Body of pancreas (tissue), 4 donors: ENCODE measurements at regions not wholly inside any gene's neighbourhood (a gene's known extent, or its start where the extent isn't known, plus 50 kb on each side); places are given as distances from the start of the nearest gene placed in this dataset.
"Not testable (repeated sequence)": the region's sequence is repeated elsewhere in the genome, so short reads cannot be mapped to it uniquely, and the experiment has no call there.

Experiments used
- ATAC-seq: fragments of 150-250 bp; one replicate; pipeline ENCODE4 v1.9.1; 2016
- DNase-seq, 4 donors: peaks; one replicate each; pipeline ENCODE4 v3.0.0-alpha.2; 2019
- H3K27ac ChIP-seq, 4 donors: fragments of 200-600 bp; sonication (generic); 1 replicate in 3 of 4; 2 replicates in 1 of 4; pipeline versions ENCODE4 v1.5.1 to v1.6.1; 2016 to 2019; ENCODE audit warnings: mild to moderate bottlenecking in 1 of 4, mixed read lengths in 1 of 4, moderate library complexity in 1 of 4
- H3K27me3 ChIP-seq, 2 donors: fragments of 200-600 bp; sonication (generic); one replicate each; pipeline ENCODE4 v1.6.0; 2016; ENCODE audit warnings: mild to moderate bottlenecking in 1 of 2
- H3K36me3 ChIP-seq, 2 donors: fragments of 200-600 bp; sonication (generic); replicated peaks in 1 of 2; 2 replicates each; pipeline ENCODE4 v1.5.1; 2016; ENCODE audit warnings: low read depth in 2 of 2; ENCODE audit not compliant: insufficient read depth in 1 of 2
- H3K4me1 ChIP-seq: fragments of 200-600 bp; sonication (generic); one replicate; pipeline ENCODE4 v1.6.0; 2016
- H3K4me3 ChIP-seq, 2 donors: fragments of 200-600 bp; sonication (generic); 1 replicate in 1 of 2; 2 replicates in 1 of 2; pipeline ENCODE4 v1.5.1; 2016 to 2019
- H3K9me3 ChIP-seq, 3 donors: fragments of 200-600 bp; sonication (generic); 1 replicate in 2 of 3; 2 replicates in 1 of 3; pipeline ENCODE4 v1.5.1; 2016
- POLR2A ChIP-seq, 3 donors: fragments of 450-650 bp; IDR thresholded peaks; one replicate each; pipeline ENCODE4 v1.6.1; 2016; ENCODE audit warnings: antibody characterized with exemption in 3 of 3, mild to moderate bottlenecking in 2 of 3
- WGBS, 2 donors: methylation state at CpG; one replicate each; pipeline ENCODE4 v1.1.5; 2017; 5-methylcytosine and 5-hydroxymethylcytosine counted together
- intact Hi-C: fragments of 100-400 bp; cut with DNase I; formaldehyde crosslinking; loops from one replicate; pipeline ENCODE4 v1.15.1; 2023
- TF ChIP-seq, protein P1 (sequence below), 7 experiments: fragments of 450-650 bp in 4 of 7; fragments of 200-600 bp in 3 of 7; sonication (generic) in 3 of 7; IDR thresholded peaks; one replicate each; pipeline ENCODE4 v1.5.1; 2016 to 2019; ENCODE audit warnings: antibody characterized with exemption in 7 of 7

DNA sequence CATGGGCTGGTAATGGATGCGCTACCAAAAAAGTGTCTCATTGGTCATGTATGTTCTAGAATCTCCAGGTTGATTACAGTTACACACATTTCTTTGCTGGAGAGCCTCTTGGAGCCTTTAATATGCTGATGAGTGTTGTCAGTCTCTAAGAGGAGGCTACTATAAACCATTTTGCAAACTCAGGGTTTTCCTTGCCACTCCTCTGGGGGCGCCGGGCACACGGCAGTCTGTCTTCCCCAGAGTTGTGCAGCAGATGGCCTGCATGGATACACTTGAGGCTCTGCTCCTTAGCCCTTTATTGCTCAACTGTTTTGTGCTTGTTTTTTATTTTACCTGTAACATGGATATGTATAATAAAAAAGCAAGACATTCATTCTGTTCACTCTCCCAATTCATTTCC is 196.5 kb downstream of the ACTR3B start:
- DNase-seq (no peak), ATAC-seq (no peak)
- Histone ChIP-seq H3K27ac (no peak overlapping the region), H3K4me1 (no peaks in the 10 kb centered on the region), H3K36me3 (no peaks in the 10 kb centered on the region), H3K27me3 (no peaks in the 10 kb centered on the region), H3K4me3 (no peak overlapping the region), H3K9me3 (no peaks in the 10 kb centered on the region)
- TF ChIP-seq POLR2A (IDR thresholded peaks at IDR 0.05) = no peak
- TF ChIP-seq, protein P1, sequence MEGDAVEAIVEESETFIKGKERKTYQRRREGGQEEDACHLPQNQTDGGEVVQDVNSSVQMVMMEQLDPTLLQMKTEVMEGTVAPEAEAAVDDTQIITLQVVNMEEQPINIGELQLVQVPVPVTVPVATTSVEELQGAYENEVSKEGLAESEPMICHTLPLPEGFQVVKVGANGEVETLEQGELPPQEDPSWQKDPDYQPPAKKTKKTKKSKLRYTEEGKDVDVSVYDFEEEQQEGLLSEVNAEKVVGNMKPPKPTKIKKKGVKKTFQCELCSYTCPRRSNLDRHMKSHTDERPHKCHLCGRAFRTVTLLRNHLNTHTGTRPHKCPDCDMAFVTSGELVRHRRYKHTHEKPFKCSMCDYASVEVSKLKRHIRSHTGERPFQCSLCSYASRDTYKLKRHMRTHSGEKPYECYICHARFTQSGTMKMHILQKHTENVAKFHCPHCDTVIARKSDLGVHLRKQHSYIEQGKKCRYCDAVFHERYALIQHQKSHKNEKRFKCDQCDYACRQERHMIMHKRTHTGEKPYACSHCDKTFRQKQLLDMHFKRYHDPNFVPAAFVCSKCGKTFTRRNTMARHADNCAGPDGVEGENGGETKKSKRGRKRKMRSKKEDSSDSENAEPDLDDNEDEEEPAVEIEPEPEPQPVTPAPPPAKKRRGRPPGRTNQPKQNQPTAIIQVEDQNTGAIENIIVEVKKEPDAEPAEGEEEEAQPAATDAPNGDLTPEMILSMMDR (IDR thresholded peaks at IDR 0.05) = no peak
- 75 to 88% methylated on average over 4 of the region's 4 CpGs for WGBS, 2 donors
- intact Hi-C loops = no loop called here

DNA sequence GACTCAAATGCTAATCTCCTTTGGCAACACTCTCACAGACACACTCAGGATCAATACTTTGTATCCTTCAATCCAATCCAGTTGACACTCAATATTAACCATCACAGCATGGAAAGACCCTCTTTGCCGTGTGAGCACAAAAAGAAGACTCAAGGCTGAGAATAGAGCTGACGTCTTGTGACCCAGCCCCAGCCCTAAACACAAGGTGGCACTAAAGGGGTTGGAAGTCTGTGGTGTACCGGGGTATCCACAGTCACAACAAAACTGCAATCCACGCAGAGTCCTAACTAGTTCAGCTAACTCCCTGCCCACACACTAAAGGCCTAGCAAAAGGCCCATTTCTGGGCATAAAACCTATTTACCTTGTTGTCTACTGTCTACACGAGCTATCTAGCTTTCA is 200.1 kb downstream of the ACTR3B start:
- WGBS, 2 donors = 76 to 83% methylated on average over 5 of the region's 5 CpGs
- no peaks in the 10 kb centered on the region for H3K9me3 ChIP-seq
- H3K4me3 ChIP-seq = no peak overlapping the region
- DNase-seq = no peak
- no peaks in the 10 kb centered on the region for H3K36me3 ChIP-seq
- TF ChIP-seq, protein P1 (IDR thresholded peaks at IDR 0.05) = no peak
- TF ChIP-seq POLR2A (IDR thresholded peaks at IDR 0.05) = no peak
- no peak for ATAC-seq
- intact Hi-C loops = no loop called here
- no peaks in the 10 kb centered on the region for H3K4me1 ChIP-seq
- no peaks in the 10 kb centered on the region for H3K27me3 ChIP-seq
- no peak overlapping the region for H3K27ac ChIP-seq

DNA sequence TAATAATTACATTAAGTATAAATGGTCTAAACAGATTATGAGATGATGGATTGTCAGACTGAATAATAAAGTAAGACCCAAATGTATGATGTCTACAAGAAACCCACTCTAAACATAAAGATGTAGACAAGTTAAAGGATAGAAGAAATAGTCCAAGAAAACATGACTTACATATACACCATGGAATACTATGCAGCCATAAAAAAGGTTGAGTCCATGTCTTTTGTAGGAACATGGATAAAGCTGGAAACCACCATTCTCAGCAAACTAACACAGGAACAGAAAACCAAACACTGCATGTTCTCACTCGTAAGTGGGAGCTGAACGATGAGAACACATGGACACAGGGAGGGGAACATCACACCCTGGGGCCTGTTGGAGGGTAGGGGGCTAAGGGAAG is 202.2 kb downstream of the ACTR3B start:
- intact Hi-C loops, H3K4me3 ChIP-seq, ATAC-seq, H3K9me3 ChIP-seq, H3K4me1 ChIP-seq, H3K27me3 ChIP-seq, H3K36me3 ChIP-seq, DNase-seq, H3K27ac ChIP-seq: not testable (repeated sequence)
- 75 to 82% methylated on average over 2 of the region's 2 CpGs for WGBS, 2 donors

DNA sequence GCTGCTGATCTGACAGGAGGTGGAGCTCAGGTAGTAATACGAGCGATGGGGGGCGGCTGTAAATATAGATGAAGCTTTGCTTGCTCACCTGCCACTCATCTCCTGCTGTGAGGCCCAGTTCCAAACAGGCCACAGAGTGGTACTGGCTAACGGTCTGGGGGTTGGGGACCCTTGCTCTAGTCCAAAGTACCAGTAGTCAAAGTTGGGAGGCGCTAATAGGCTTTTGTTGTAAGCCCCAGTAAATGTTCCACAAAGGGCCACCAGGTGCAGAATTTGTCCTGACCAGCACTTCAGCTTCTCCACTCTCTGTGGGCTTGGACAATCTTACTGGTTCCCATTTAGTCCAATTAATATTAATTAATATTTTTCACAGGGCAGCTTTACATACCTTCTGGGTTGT is 206.6 kb downstream of the ACTR3B start:
- WGBS, 2 donors = 76 to 77% methylated on average over 5 of the region's 5 CpGs
- no peak for ATAC-seq
- TF ChIP-seq POLR2A (IDR thresholded peaks at IDR 0.05) = no peak
- TF ChIP-seq, protein P1 (IDR thresholded peaks at IDR 0.05) = no peak

DNA sequence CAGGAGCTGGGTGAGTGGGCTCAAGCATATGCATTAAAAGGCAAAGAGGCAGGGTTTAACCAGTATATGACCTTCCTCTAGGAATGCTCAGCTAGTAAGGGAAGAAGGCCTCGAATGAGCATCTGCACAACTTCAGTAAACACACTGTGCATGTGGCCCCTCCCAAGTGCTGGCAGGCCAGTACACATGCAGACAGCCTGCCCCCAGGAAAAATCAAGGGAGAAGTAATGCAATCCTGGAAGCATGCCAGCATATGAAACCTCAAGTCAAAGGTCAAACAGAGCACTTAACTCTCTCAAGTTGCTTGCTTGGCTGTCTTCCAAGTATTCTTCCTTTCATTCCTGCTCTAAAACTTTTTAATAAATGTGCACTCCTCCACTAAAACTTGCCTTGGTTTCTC is 208.4 kb downstream of the ACTR3B start:
- H3K9me3 ChIP-seq = no peaks in the 10 kb centered on the region
- DNase-seq (no peak), ATAC-seq (no peak)
- intact Hi-C loops = no loop called here
- WGBS, 2 donors = 67 to 68% methylated on average over 1 of the region's 1 CpG
- TF ChIP-seq, protein P1 (IDR thresholded peaks at IDR 0.05) = no peak
- no peak for TF ChIP-seq POLR2A (IDR thresholded peaks at IDR 0.05)
- no peak overlapping the region for H3K27ac ChIP-seq
- no peaks in the 10 kb centered on the region for H3K4me1 ChIP-seq
- no peak overlapping the region for H3K4me3 ChIP-seq
- H3K36me3 ChIP-seq = no peaks in the 10 kb centered on the region
- no peaks in the 10 kb centered on the region for H3K27me3 ChIP-seq

More for the DNA sequence above, 206.6 kb downstream of the ACTR3B start:
- Histone ChIP-seq H3K36me3 (no peaks in the 10 kb centered on the region), H3K4me3 (no peak overlapping the region), H3K27ac (no peak overlapping the region), H3K27me3 (no peaks in the 10 kb centered on the region), H3K9me3 (no peaks in the 10 kb centered on the region), H3K4me1 (no peaks in the 10 kb centered on the region)
- intact Hi-C loops = no loop called here
- DNase-seq = no peak
